Endothelial cell of umbilical vein (primary cell): ENCODE measurements at regions not wholly inside any gene's neighbourhood (a gene's known extent, or its start where the extent isn't known, plus 50 kb on each side); places are given as distances from the start of the nearest gene placed in this dataset.
"Not testable (repeated sequence)": the region's sequence is repeated elsewhere in the genome, so short reads cannot be mapped to it uniquely, and the experiment has no call there.

Experiments
- CTCF ChIP-seq, 2 donors: IDR thresholded peaks; 1 replicate in 1 of 2; 2 replicates in 1 of 2; pipeline ENCODE4 v1.5.1; 2011; ENCODE audit warnings: low read length in 2 of 2, mild to moderate bottlenecking in 2 of 2, moderate library complexity in 2 of 2, control low read depth in 1 of 2, inconsistent platforms in 1 of 2, low read depth in 1 of 2; ENCODE audit not compliant: insufficient read depth in 1 of 2; ENCODE audit errors: extremely low read depth in 1 of 2
- FOS ChIP-seq: IDR thresholded peaks from 2 replicates; pipeline ENCODE4 v1.6.1; 2011; ENCODE audit warnings: mild to moderate bottlenecking, low read length, moderate library complexity, borderline replicate concordance; ENCODE audit not compliant: insufficient read depth
- GATA2 ChIP-seq: IDR thresholded peaks from 2 replicates; pipeline ENCODE4 v1.7.0; 2011; ENCODE audit warnings: low read depth, mild to moderate bottlenecking, moderate library complexity, mixed read lengths, low read length; ENCODE audit not compliant: insufficient read length, insufficient read depth
- POLR2A ChIP-seq: IDR thresholded peaks from 2 replicates; pipeline ENCODE4 v1.6.1; 2012; ENCODE audit warnings: low read depth, mild to moderate bottlenecking, control low read depth, low read length
- POLR2AphosphoS5 ChIP-seq: IDR thresholded peaks from 2 replicates; pipeline ENCODE4 v1.6.1; 2012; ENCODE audit warnings: low read depth, mild to moderate bottlenecking, control low read depth, low read length, moderate library complexity; ENCODE audit not compliant: insufficient read depth
- TF ChIP-seq, protein P1 (sequence below): IDR thresholded peaks from 2 replicates; pipeline ENCODE4 v1.6.1; 2011; ENCODE audit not compliant: insufficient read depth, insufficient read length

- not testable (repeated sequence) for TF ChIP-seq POLR2A; GATA2; CTCF (IDR thresholded peaks at IDR 0.05; ENCODE audit: extremely low read depth in 1 of 2, insufficient read depth in 1 of 2, low read depth in 1 of 2, low read length in 2 of 2); FOS; POLR2AphosphoS5
- TF ChIP-seq, protein P1, sequence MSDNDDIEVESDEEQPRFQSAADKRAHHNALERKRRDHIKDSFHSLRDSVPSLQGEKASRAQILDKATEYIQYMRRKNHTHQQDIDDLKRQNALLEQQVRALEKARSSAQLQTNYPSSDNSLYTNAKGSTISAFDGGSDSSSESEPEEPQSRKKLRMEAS = not testable (repeated sequence)
Measured at GRCh38 chr21:9572782-9573181, 948.6 kb upstream of the TPTE start.
